Ovary (tissue), 7 donors: ENCODE measurements at regions not wholly inside any gene's neighbourhood (a gene's known extent, or its start where the extent isn't known, plus 50 kb on each side); places are given as distances from the start of the nearest gene placed in this dataset.

ENCODE experiments used
- DNase-seq, 5 donors: peaks; one replicate each; pipeline ENCODE4 v3.0.0-alpha.2; 2019 to 2020
- H3K27ac ChIP-seq, 2 donors: fragments of 200-600 bp; one replicate each; pipeline versions ENCODE4 v1.5.1 to v1.8.0; 2019 to 2022
- H3K27me3 ChIP-seq: fragments of 200-600 bp; one replicate; pipeline ENCODE4 v1.8.0; 2022
- H3K36me3 ChIP-seq: fragments of 200-600 bp; sonication (generic); one replicate; pipeline ENCODE4 v1.5.1; 2019
- H3K4me1 ChIP-seq: one replicate; pipeline ENCODE4 v1.8.1; 2013; ENCODE audit warnings: mild to moderate bottlenecking, moderate library complexity; ENCODE audit not compliant: insufficient read depth
- H3K4me3 ChIP-seq: fragments of 200-600 bp; sonication (generic); one replicate; pipeline ENCODE4 v1.5.1; 2017
- H3K9me3 ChIP-seq, 2 donors: fragments of 200-600 bp in 1 of 2; sonication (generic) in 1 of 2; one replicate each; pipeline versions ENCODE4 v1.5.1 to v1.8.1; 2013 to 2019; ENCODE audit warnings: mild to moderate bottlenecking in 1 of 2, moderate library complexity in 1 of 2
- EP300 ChIP-seq: sonication (generic); formaldehyde crosslinking; IDR thresholded peaks from one replicate; pipeline ENCODE4 v1.6.1; 2017; ENCODE audit warnings: antibody characterized with exemption
- POLR2A ChIP-seq: fragments of 450-650 bp; IDR thresholded peaks from one replicate; pipeline ENCODE4 v1.6.1; 2017; ENCODE audit warnings: antibody characterized with exemption, mild to moderate bottlenecking, moderate library complexity
- WGBS, 3 donors: extraction: QIAGEN DNeasy Blood & Tissue Kit in 1 of 3; methylation state at CpG; one replicate each; pipeline versions ENCODE4 v1.1.5 to v1.1.7; 2013 to 2017; 5-methylcytosine and 5-hydroxymethylcytosine counted together
- intact Hi-C, 4 donors: fragments of 100-400 bp; cut with DNase I; formaldehyde crosslinking; loops; one replicate each; pipeline versions ENCODE4 v1.11.0 to v1.15.1; 2022 to 2023
- TF ChIP-seq, protein P1 (sequence below), 3 donors: fragments of 450-650 bp in 2 of 3; fragments of 200-600 bp in 1 of 3; IDR thresholded peaks; one replicate each; pipeline versions ENCODE4 v1.5.1 to v1.8.0; 2016 to 2022; ENCODE audit warnings: antibody characterized with exemption in 3 of 3, mild to moderate bottlenecking in 1 of 3
- donor health status: DM: no; HTN: no; CAD: no; lungs with moderate emphysema.
- donor health status: DM: no; HTN: no; CAD: no.
- donor health status: Bipolar disorder and iron deficiency.
- donor health status: DM: no; HTN: no; CAD: no.
- donor health status: DM: yes; HTN: yes; CAD: no.

GRCh38 chrX:22424122-22424915, 151.6 kb downstream of the CBLL2 start:
- Histone ChIP-seq H3K27ac (no peak overlapping the region), H3K36me3 (no peaks in the 10 kb centered on the region), H3K4me3 (no peak overlapping the region), H3K27me3 (no peaks in the 10 kb centered on the region), H3K4me1 (no peaks in the 10 kb centered on the region), H3K9me3 (no peaks in the 10 kb centered on the region)
- TF ChIP-seq, protein P1, sequence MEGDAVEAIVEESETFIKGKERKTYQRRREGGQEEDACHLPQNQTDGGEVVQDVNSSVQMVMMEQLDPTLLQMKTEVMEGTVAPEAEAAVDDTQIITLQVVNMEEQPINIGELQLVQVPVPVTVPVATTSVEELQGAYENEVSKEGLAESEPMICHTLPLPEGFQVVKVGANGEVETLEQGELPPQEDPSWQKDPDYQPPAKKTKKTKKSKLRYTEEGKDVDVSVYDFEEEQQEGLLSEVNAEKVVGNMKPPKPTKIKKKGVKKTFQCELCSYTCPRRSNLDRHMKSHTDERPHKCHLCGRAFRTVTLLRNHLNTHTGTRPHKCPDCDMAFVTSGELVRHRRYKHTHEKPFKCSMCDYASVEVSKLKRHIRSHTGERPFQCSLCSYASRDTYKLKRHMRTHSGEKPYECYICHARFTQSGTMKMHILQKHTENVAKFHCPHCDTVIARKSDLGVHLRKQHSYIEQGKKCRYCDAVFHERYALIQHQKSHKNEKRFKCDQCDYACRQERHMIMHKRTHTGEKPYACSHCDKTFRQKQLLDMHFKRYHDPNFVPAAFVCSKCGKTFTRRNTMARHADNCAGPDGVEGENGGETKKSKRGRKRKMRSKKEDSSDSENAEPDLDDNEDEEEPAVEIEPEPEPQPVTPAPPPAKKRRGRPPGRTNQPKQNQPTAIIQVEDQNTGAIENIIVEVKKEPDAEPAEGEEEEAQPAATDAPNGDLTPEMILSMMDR (IDR thresholded peaks at IDR 0.05), result no peak
- no peak for TF ChIP-seq POLR2A
- TF ChIP-seq EP300, result no peak
- no peak for DNase-seq
- 82 to 89% (median 85%) methylated on average over 2 of the region's 2 CpGs for WGBS, 3 donors
- intact Hi-C loops, result no loop called here

GRCh38 chrX:22424919-22425318, 152.2 kb downstream of the CBLL2 start:
- Histone ChIP-seq H3K4me3 (no peak overlapping the region), H3K27ac (no peak overlapping the region), H3K4me1 (no peaks in the 10 kb centered on the region), H3K36me3 (no peaks in the 10 kb centered on the region), H3K9me3 (no peaks in the 10 kb centered on the region), H3K27me3 (no peaks in the 10 kb centered on the region)
- intact Hi-C loops, result no loop called here
- no peak for TF ChIP-seq EP300
- TF ChIP-seq POLR2A, result no peak
- TF ChIP-seq, protein P1 (IDR thresholded peaks at IDR 0.05), result no peak
- DNase-seq, result no peak
- WGBS, 3 donors, result 85 to 91% (median 88%) methylated on average over 1 of the region's 1 CpG

DNA sequence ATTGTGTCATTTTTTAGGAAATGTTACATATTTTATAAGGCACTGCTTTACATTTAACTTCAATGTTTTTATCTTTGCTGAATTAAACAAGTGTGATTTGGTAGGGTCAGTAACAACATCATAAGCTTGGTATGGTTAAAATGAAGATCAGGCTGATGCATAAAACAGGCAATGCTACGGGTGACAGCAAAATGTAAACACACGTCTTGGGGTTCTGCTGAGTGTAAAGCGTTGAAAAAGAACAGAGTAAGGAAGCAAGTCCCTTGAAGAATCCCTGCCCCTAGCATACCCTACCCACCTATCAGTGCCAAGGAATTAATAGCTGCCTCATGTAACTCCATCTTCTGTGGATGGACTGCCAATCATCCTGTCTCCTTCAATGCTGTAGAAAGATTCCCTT, 157.0 kb downstream of the CBLL2 start:
- Histone ChIP-seq H3K9me3 (no peaks in the 10 kb centered on the region), H3K4me1 (no peaks in the 10 kb centered on the region)
- TF ChIP-seq POLR2A (no peak), EP300 (no peak)
- TF ChIP-seq, protein P1 (IDR thresholded peaks at IDR 0.05), result no peak

GRCh38 chrX:22430701-22431100, 158.0 kb downstream of the CBLL2 start:
- intact Hi-C loops, result no loop called here
- Histone ChIP-seq H3K27me3 (no peaks in the 10 kb centered on the region), H3K4me1 (no peaks in the 10 kb centered on the region), H3K36me3 (no peaks in the 10 kb centered on the region), H3K4me3 (no peak overlapping the region), H3K9me3 (no peaks in the 10 kb centered on the region), H3K27ac (no peak overlapping the region)
- DNase-seq, result no peak
- WGBS, 3 donors, result 74 to 78% (median 77%) methylated on average over 5 of the region's 5 CpGs
- no peak for TF ChIP-seq POLR2A
- TF ChIP-seq, protein P1 (IDR thresholded peaks at IDR 0.05), result no peak
- TF ChIP-seq EP300, result no peak

More for the DNA sequence above, 157.0 kb downstream of the CBLL2 start:
- DNase-seq, result no peak
- Histone ChIP-seq H3K27ac (no peak overlapping the region), H3K36me3 (no peaks in the 10 kb centered on the region), H3K4me3 (no peak overlapping the region), H3K27me3 (no peaks in the 10 kb centered on the region)
- 71 to 74% (median 72%) methylated on average over 3 of the region's 3 CpGs for WGBS, 3 donors
- intact Hi-C loops, result no loop called here
